Endothelial cell of umbilical vein (primary cell): ENCODE measurements at regions not wholly inside any gene's neighbourhood (a gene's known extent, or its start where the extent isn't known, plus 50 kb on each side); places are given as distances from the start of the nearest gene placed in this dataset.

Experiments
- BruUV-seq: library from RNA; stranded (reverse); fragments of 400-500 nt; replicated peaks from 2 replicates; lab custom pipeline; 2021; lab: Mats Ljungman, UMichigan
- CTCF ChIA-PET: fragments of 300-600, 350-600 bp; sonication (Branson Sonifier 250); formaldehyde crosslinking; loops from one replicate; lab custom pipeline; 2021; ENCODE audit warnings: antibody characterized with exemption, inconsistent platforms; lab: Charles Lee
- POLR2A ChIA-PET: fragments of 300-600, 350-600 bp; sonication (Branson Sonifier 250); formaldehyde crosslinking; loops from one replicate; lab custom pipeline; 2021; ENCODE audit warnings: antibody characterized with exemption, inconsistent platforms; lab: Charles Lee
- DNase-seq: peaks from one replicate; pipeline ENCODE4 v3.0.0-alpha.2; 2011; ENCODE audit warnings: low read depth, low spot score
- FAIRE-seq: peaks from 2 replicates; lab custom pipeline; 2011; peaks lifted over from hg19 to GRCh38; lab: Jason Lieb, UNC
- H2AFZ ChIP-seq: 2 replicates; pipeline ENCODE4 v1.6.0; 2012; ENCODE audit warnings: low read depth, low read length, control low read depth, inconsistent platforms
- H3K27ac ChIP-seq: 2 replicates; pipeline ENCODE4 v1.5.1; 2011; ENCODE audit warnings: low read depth, mild to moderate bottlenecking, control low read depth, low read length, moderate library complexity; ENCODE audit not compliant: insufficient read depth
- H3K27me3 ChIP-seq, 2 experiments: 2 replicates each; pipeline versions ENCODE4 v1.6.0 to v1.6.1; 2011; ENCODE audit warnings: low read length in 2 of 2, mixed read lengths in 1 of 2; ENCODE audit not compliant: control insufficient read depth in 2 of 2, insufficient read depth in 2 of 2
- H3K36me3 ChIP-seq, 2 experiments: 2 replicates in 1 of 2; 3 replicates in 1 of 2; pipeline ENCODE4 v1.5.1; 2011; ENCODE audit warnings: low read length in 2 of 2, mild to moderate bottlenecking in 1 of 2, moderate library complexity in 1 of 2; ENCODE audit not compliant: control insufficient read depth in 2 of 2, insufficient read depth in 2 of 2; ENCODE audit errors: extremely low read depth in 1 of 2
- H3K4me1 ChIP-seq: 3 replicates; pipeline ENCODE4 v1.5.1; 2011; ENCODE audit warnings: mild to moderate bottlenecking, low read length; ENCODE audit not compliant: control insufficient read depth, insufficient read depth; ENCODE audit errors: extremely low read depth
- H3K4me2 ChIP-seq: 2 replicates; pipeline ENCODE4 v1.6.1; 2011; ENCODE audit warnings: low read length, control low read depth, mixed read lengths; ENCODE audit not compliant: insufficient read depth
- H3K4me3 ChIP-seq, 3 experiments: fragments of 200-600 bp in 1 of 3; sonication (generic), shearing (Covaris generic) in 1 of 3; replicated peaks in 1 of 3; 2 replicates each; pipeline ENCODE4 v1.5.1; 2011 to 2016; ENCODE audit warnings: control low read depth in 3 of 3, low read length in 3 of 3, mild to moderate bottlenecking in 2 of 3, inconsistent platforms in 1 of 3, low read depth in 1 of 3, moderate library complexity in 1 of 3; ENCODE audit not compliant: insufficient read depth in 1 of 3
- H3K79me2 ChIP-seq: 2 replicates; pipeline ENCODE4 v1.6.0; 2012; ENCODE audit warnings: low read length, inconsistent platforms; ENCODE audit not compliant: control insufficient read depth, insufficient read depth
- H3K9ac ChIP-seq: replicated peaks from 2 replicates; pipeline ENCODE3; 2011; ENCODE audit warnings: low read length, control low read depth; ENCODE audit not compliant: insufficient read depth; ENCODE audit errors: extremely low read depth
- H3K9me1 ChIP-seq: replicated peaks from 3 replicates; pipeline ENCODE4 v1.6.0; 2011; ENCODE audit warnings: mild to moderate bottlenecking, low read length; ENCODE audit not compliant: control insufficient read depth, insufficient read depth; ENCODE audit errors: extremely low read depth
- H3K9me3 ChIP-seq: replicated peaks from 2 replicates; pipeline ENCODE4 v1.5.1; 2012; ENCODE audit warnings: low read length, inconsistent platforms; ENCODE audit not compliant: control insufficient read depth, insufficient read depth
- H4K20me1 ChIP-seq: replicated peaks from 2 replicates; pipeline ENCODE3; 2011; ENCODE audit warnings: mild to moderate bottlenecking, low read length; ENCODE audit not compliant: control insufficient read depth, insufficient read depth; ENCODE audit errors: extremely low read depth
- EZH2 ChIP-seq: IDR thresholded peaks from 2 replicates; pipeline ENCODE4 v1.6.1; 2012; ENCODE audit warnings: borderline replicate concordance, low read depth, mild to moderate bottlenecking, moderate library complexity, low read length, inconsistent platforms; ENCODE audit not compliant: severe bottlenecking
- FOS ChIP-seq: IDR thresholded peaks from 2 replicates; pipeline ENCODE4 v1.6.1; 2011; ENCODE audit warnings: mild to moderate bottlenecking, low read length, moderate library complexity, borderline replicate concordance; ENCODE audit not compliant: insufficient read depth
- GATA2 ChIP-seq: IDR thresholded peaks from 2 replicates; pipeline ENCODE4 v1.7.0; 2011; ENCODE audit warnings: low read depth, mild to moderate bottlenecking, moderate library complexity, mixed read lengths, low read length; ENCODE audit not compliant: insufficient read length, insufficient read depth
- JUN ChIP-seq: IDR thresholded peaks from 2 replicates; pipeline ENCODE4 v1.6.1; 2011; ENCODE audit warnings: borderline replicate concordance, low read depth; ENCODE audit not compliant: insufficient read length, insufficient read depth
- MAX ChIP-seq: IDR thresholded peaks from 2 replicates; pipeline ENCODE4 v1.6.1; 2011; ENCODE audit not compliant: insufficient read depth, insufficient read length
- MYC ChIP-seq: IDR thresholded peaks from one replicate; pipeline ENCODE4 v1.6.1; 2011; ENCODE audit warnings: mild to moderate bottlenecking, low read depth, low read length
- POLR2A ChIP-seq: IDR thresholded peaks from 2 replicates; pipeline ENCODE4 v1.6.1; 2012; ENCODE audit warnings: low read depth, mild to moderate bottlenecking, control low read depth, low read length
- POLR2AphosphoS5 ChIP-seq: IDR thresholded peaks from 2 replicates; pipeline ENCODE4 v1.6.1; 2012; ENCODE audit warnings: low read depth, mild to moderate bottlenecking, control low read depth, low read length, moderate library complexity; ENCODE audit not compliant: insufficient read depth
- dilution Hi-C: fragments of 300-500 bp; cut with MboI; formaldehyde crosslinking; loops from one replicate; pipeline ENCODE4 v1.15.0; 2019; ENCODE audit warnings: low sequenced_read_pairs; ENCODE audit not compliant: extremely low pct_ligation_motif_present
- intact Hi-C: fragments of 100-400 bp; cut with micrococcal nuclease; formaldehyde crosslinking; loops from one replicate; pipeline ENCODE4 v1.10.0; 2022
- TF ChIP-seq, protein P1 (sequence below), 2 donors: IDR thresholded peaks; 1 replicate in 1 of 2; 2 replicates in 1 of 2; pipeline ENCODE4 v1.5.1; 2011; ENCODE audit warnings: low read length in 2 of 2, mild to moderate bottlenecking in 2 of 2, moderate library complexity in 2 of 2, control low read depth in 1 of 2, inconsistent platforms in 1 of 2, low read depth in 1 of 2; ENCODE audit not compliant: insufficient read depth in 1 of 2; ENCODE audit errors: extremely low read depth in 1 of 2

DNA sequence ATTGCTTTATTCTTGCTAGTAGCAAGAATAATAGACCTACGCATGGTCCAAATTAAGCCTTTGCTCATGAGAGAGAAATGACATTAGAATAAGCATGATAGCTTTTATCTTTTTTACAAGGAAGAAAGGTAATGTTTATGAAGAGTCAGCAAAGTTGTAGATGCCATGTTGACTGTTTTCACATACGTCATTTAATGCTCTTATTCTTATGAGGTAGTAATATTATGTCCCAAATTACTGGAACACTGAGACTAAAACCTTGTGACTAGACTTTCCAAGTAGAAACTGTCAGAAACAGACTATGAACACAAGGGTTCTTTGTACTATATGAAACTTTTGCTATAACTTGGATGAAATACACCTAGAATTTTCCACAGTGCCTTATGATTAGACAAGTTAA is 552.8 kb upstream of the SLC8A1 start:
- H2AFZ ChIP-seq, result no peak overlapping the region
- no peaks in the 10 kb centered on the region for H4K20me1 ChIP-seq
- no peaks in the 10 kb centered on the region for H3K79me2 ChIP-seq
- dilution Hi-C loops (no loop called here), intact Hi-C loops (no loop called here)
- DNase-seq, result no peak
- no peaks in the 10 kb centered on the region for H3K9me3 ChIP-seq
- H3K27ac ChIP-seq, result no peak overlapping the region
- TF ChIP-seq EZH2 (no peak), POLR2AphosphoS5 (no peak), FOS (no peak), GATA2 (no peak), JUN (no peak), MAX (no peak), MYC (no peak), POLR2A (no peak)
- TF ChIP-seq, protein P1, sequence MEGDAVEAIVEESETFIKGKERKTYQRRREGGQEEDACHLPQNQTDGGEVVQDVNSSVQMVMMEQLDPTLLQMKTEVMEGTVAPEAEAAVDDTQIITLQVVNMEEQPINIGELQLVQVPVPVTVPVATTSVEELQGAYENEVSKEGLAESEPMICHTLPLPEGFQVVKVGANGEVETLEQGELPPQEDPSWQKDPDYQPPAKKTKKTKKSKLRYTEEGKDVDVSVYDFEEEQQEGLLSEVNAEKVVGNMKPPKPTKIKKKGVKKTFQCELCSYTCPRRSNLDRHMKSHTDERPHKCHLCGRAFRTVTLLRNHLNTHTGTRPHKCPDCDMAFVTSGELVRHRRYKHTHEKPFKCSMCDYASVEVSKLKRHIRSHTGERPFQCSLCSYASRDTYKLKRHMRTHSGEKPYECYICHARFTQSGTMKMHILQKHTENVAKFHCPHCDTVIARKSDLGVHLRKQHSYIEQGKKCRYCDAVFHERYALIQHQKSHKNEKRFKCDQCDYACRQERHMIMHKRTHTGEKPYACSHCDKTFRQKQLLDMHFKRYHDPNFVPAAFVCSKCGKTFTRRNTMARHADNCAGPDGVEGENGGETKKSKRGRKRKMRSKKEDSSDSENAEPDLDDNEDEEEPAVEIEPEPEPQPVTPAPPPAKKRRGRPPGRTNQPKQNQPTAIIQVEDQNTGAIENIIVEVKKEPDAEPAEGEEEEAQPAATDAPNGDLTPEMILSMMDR (IDR thresholded peaks at IDR 0.05; ENCODE audit: extremely low read depth in 1 of 2, insufficient read depth in 1 of 2, low read depth in 1 of 2, low read length in 2 of 2), result no peak
- H3K4me2 ChIP-seq, result no peak overlapping the region
- BruUV-seq, result no TSS peak
- no peak overlapping the region for H3K4me3 ChIP-seq
- H3K36me3 ChIP-seq, result no peaks in the 10 kb centered on the region
- FAIRE-seq, result no peak
- no peaks in the 10 kb centered on the region for H3K27me3 ChIP-seq
- H3K9ac ChIP-seq, result no peak overlapping the region
- ChIA-PET CTCF (interaction anchor here (1.4 kb wide), 1 partner anchor 27 kb away, joined by 4 read pairs; no protein-coding TSS in a partner anchor), POLR2A (no interaction called here)
- no peaks in the 10 kb centered on the region for H3K4me1 ChIP-seq
- no peaks in the 10 kb centered on the region for H3K9me1 ChIP-seq
